ENCODE measurements at regions not wholly inside any gene's neighbourhood (a gene's known extent, or its start where the extent isn't known, plus 50 kb on each side); places are given as distances from the start of the nearest gene placed in this dataset.

GRCh38 chr13:91212231-91212630 lies 135.3 kb upstream of the MIR17HG start:
- no peaks in the 10 kb centered on the region for H3K36me3 ChIP-seq
- H3K4me1 ChIP-seq, result no peaks in the 10 kb centered on the region
- H3K9me3 ChIP-seq, result no peaks in the 10 kb centered on the region
- H3K27ac ChIP-seq, result no peak overlapping the region
- H3K4me3 ChIP-seq, result no peak overlapping the region
- TF ChIP-seq CTCF (IDR thresholded peaks at IDR 0.05), result no peak
- DNase-seq (ENCODE audit: low spot score), result no peak
- no peaks in the 10 kb centered on the region for H3K27me3 ChIP-seq

- no peak overlapping the region for H3K27ac ChIP-seq
- no peak for TF ChIP-seq CTCF (IDR thresholded peaks at IDR 0.05)
Measured at GRCh38 chr13:91214031-91214430, 133.5 kb upstream of the MIR17HG start.

GRCh38 chr13:91216928-91217700 lies 130.4 kb upstream of the MIR17HG start:
- no peak overlapping the region for H3K27ac ChIP-seq
- no peaks in the 10 kb centered on the region for H3K9me3 ChIP-seq
- no peaks in the 10 kb centered on the region for H3K27me3 ChIP-seq
- no peaks in the 10 kb centered on the region for H3K36me3 ChIP-seq
- TF ChIP-seq CTCF (IDR thresholded peaks at IDR 0.05), result no peak
- no peak overlapping the region for H3K4me3 ChIP-seq
- H3K4me1 ChIP-seq, result no peaks in the 10 kb centered on the region
- DNase-seq (ENCODE audit: low spot score), result no peak

More at GRCh38 chr13:91214031-91214430, 133.5 kb upstream of the MIR17HG start:
- H3K9me3 ChIP-seq, result no peaks in the 10 kb centered on the region
- no peak overlapping the region for H3K4me3 ChIP-seq
- no peaks in the 10 kb centered on the region for H3K27me3 ChIP-seq
- no peak for DNase-seq (ENCODE audit: low spot score)
- H3K36me3 ChIP-seq, result no peaks in the 10 kb centered on the region
- H3K4me1 ChIP-seq, result no peaks in the 10 kb centered on the region

DNA sequence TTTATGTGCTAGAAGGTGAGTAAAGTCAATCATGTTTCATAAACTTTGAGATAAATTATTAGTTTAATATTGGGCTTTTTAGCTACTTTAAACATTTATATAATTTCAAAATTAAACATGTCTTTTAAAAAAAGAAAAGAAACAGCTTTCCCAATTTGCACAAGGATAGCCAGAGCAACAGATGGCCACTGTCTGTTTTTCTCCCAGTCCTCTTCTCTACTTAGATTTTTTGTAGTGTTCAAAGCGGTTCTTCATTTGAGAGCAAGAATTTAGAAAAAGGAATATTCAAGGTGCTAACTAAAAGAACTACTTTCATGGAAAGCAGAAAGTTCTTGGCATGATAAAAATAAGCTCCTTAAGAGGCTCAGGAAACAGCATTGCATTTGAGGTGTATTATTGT lies 128.3 kb upstream of the MIR17HG start:
- Histone ChIP-seq H3K36me3 (no peaks in the 10 kb centered on the region), H3K27me3 (no peaks in the 10 kb centered on the region), H3K27ac (no peak overlapping the region), H3K9me3 (no peaks in the 10 kb centered on the region), H3K4me1 (no peaks in the 10 kb centered on the region), H3K4me3 (no peak overlapping the region)
- no peak for DNase-seq (ENCODE audit: low spot score)
- TF ChIP-seq CTCF (IDR thresholded peaks at IDR 0.05), result no peak

GRCh38 chr13:91220872-91221271 lies 126.6 kb upstream of the MIR17HG start:
- no peaks in the 10 kb centered on the region for H3K9me3 ChIP-seq

More at GRCh38 chr13:91220872-91221271, 126.6 kb upstream of the MIR17HG start:
- H3K36me3 ChIP-seq, result no peaks in the 10 kb centered on the region
- H3K27me3 ChIP-seq, result no peaks in the 10 kb centered on the region
- H3K4me1 ChIP-seq, result no peaks in the 10 kb centered on the region
- TF ChIP-seq CTCF (IDR thresholded peaks at IDR 0.05), result no peak
- no peak overlapping the region for H3K4me3 ChIP-seq
- no peak for DNase-seq (ENCODE audit: low spot score)
- H3K27ac ChIP-seq, result no peak overlapping the region

Data from right atrium auricular region (tissue), 2 donors.